Liver (tissue), 3 donors: ENCODE measurements at regions not wholly inside any gene's neighbourhood (a gene's known extent, or its start where the extent isn't known, plus 50 kb on each side); places are given as distances from the start of the nearest gene placed in this dataset.

Experiments used
- CTCF ChIP-seq: fragments of 150-350 bp; IDR thresholded peaks from 2 replicates; pipeline ENCODE4 v1.5.1; 2017; ENCODE audit warnings: improper control_type of control experiment, low read depth, low read length; ENCODE audit not compliant: missing input control
- FOXA1 ChIP-seq: IDR thresholded peaks from 2 replicates; pipeline ENCODE4 v1.6.1; 2016; ENCODE audit warnings: antibody characterized with exemption
- GABPA ChIP-seq, 2 donors: IDR thresholded peaks in 1 of 2; conservative IDR thresholded peaks in 1 of 2; 2 replicates each; pipeline ENCODE4 v1.6.1; 2016; ENCODE audit warnings: antibody characterized with exemption in 2 of 2, mild to moderate bottlenecking in 1 of 2, moderate library complexity in 1 of 2
- HNF4G ChIP-seq: IDR thresholded peaks from 2 replicates; pipeline ENCODE4 v1.6.1; 2016; ENCODE audit warnings: antibody characterized with exemption
- JUND ChIP-seq, 2 donors: IDR thresholded peaks; 2 replicates each; pipeline ENCODE4 v1.6.1; 2016; ENCODE audit warnings: antibody characterized with exemption in 2 of 2
- RAD21 ChIP-seq, 2 donors: IDR thresholded peaks; 2 replicates each; pipeline ENCODE4 v1.6.1; 2016; ENCODE audit warnings: antibody characterized with exemption in 2 of 2, mild to moderate bottlenecking in 2 of 2
- REST ChIP-seq: IDR thresholded peaks from 2 replicates; pipeline ENCODE4 v1.6.1; 2016; ENCODE audit warnings: antibody characterized with exemption, mild to moderate bottlenecking
- SP1 ChIP-seq: IDR thresholded peaks from 2 replicates; pipeline ENCODE4 v1.6.1; 2018; ENCODE audit warnings: antibody characterized with exemption, mild to moderate bottlenecking
- YY1 ChIP-seq: IDR thresholded peaks from 2 replicates; pipeline ENCODE4 v1.6.1; 2016; ENCODE audit warnings: antibody characterized with exemption, mild to moderate bottlenecking
- donor health status: healthy.
- donor health status: healthy.

- TF ChIP-seq CTCF (no peak), REST (no peak), YY1 (no peak), GABPA (IDR thresholded peaks at IDR 0.05 in 1 of 2, conservative IDR thresholded peaks at IDR 0.05 in 1 of 2) (no peak), RAD21 (IDR thresholded peaks at IDR 0.05) (no peak), HNF4G (no peak), JUND (IDR thresholded peaks at IDR 0.05) (no peak), FOXA1 (no peak), SP1 (no peak)
These were observed 168.5 kb downstream of the FAM43A start for GRCh38 chr3:194854206-194854605.
